Ascending aorta (tissue), 2 donors: ENCODE measurements at regions not wholly inside any gene's neighbourhood (a gene's known extent, or its start where the extent isn't known, plus 50 kb on each side); places are given as distances from the start of the nearest gene placed in this dataset.
"Not testable (repeated sequence)": the region's sequence is repeated elsewhere in the genome, so short reads cannot be mapped to it uniquely, and the experiment has no call there.

Experiments
- DNase-seq, 2 donors: peaks; one replicate each; pipeline ENCODE4 v3.0.0-alpha.2; 2019; ENCODE audit warnings: low spot score in 2 of 2
- H3K27ac ChIP-seq, 2 donors: fragments of 200-600 bp; sonication (generic); one replicate each; pipeline ENCODE4 v1.5.1; 2016 to 2017; ENCODE audit warnings: mild to moderate bottlenecking in 1 of 2
- H3K27me3 ChIP-seq: fragments of 200-600 bp; sonication (generic); one replicate; pipeline ENCODE4 v1.5.1; 2017
- H3K36me3 ChIP-seq, 2 donors: fragments of 200-600 bp; sonication (generic); one replicate each; pipeline ENCODE4 v1.5.1; 2016
- H3K4me1 ChIP-seq, 2 donors: fragments of 200-600 bp; sonication (generic); one replicate each; pipeline ENCODE4 v1.5.1; 2016 to 2017; ENCODE audit warnings: mild to moderate bottlenecking in 1 of 2
- H3K4me3 ChIP-seq, 2 donors: fragments of 200-600 bp; sonication (generic); one replicate each; pipeline ENCODE4 v1.5.1; 2016 to 2017; ENCODE audit warnings: mild to moderate bottlenecking in 1 of 2
- H3K9me3 ChIP-seq, 2 donors: fragments of 200-600 bp; sonication (generic); one replicate each; pipeline ENCODE4 v1.5.1; 2016
- intact Hi-C: fragments of 100-400 bp; cut with DNase I; formaldehyde crosslinking; loops from one replicate; pipeline ENCODE4 v1.15.1; 2023
- TF ChIP-seq, protein P1 (sequence below), 3 experiments: fragments of 200-600 bp in 2 of 3; fragments of 450-650 bp in 1 of 3; sonication (generic) in 2 of 3; IDR thresholded peaks; one replicate each; pipeline ENCODE4 v1.5.1; 2016 to 2019; ENCODE audit warnings: antibody characterized with exemption in 3 of 3, mild to moderate bottlenecking in 1 of 3, moderate library complexity in 1 of 3

DNA sequence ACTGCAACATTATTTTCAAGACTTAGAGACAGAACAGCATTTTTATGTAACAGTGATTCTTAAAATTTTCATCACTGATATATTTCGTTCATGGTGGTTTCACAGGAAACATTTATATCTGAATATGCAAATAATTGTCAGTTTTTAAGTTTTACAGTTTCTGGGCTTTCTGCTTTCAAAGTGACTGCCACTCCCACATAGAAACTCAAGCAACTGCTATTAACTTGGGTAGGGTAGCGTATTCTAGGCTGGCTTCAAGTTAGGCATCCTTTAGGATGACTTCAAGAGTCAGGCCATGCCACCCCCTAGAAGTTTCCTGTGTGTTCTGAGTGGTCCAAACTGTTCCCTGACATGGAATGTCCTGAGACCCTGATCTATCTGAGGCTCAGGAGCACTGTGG, 123.6 kb upstream of the TSPAN8 start:
- TF ChIP-seq, protein P1, sequence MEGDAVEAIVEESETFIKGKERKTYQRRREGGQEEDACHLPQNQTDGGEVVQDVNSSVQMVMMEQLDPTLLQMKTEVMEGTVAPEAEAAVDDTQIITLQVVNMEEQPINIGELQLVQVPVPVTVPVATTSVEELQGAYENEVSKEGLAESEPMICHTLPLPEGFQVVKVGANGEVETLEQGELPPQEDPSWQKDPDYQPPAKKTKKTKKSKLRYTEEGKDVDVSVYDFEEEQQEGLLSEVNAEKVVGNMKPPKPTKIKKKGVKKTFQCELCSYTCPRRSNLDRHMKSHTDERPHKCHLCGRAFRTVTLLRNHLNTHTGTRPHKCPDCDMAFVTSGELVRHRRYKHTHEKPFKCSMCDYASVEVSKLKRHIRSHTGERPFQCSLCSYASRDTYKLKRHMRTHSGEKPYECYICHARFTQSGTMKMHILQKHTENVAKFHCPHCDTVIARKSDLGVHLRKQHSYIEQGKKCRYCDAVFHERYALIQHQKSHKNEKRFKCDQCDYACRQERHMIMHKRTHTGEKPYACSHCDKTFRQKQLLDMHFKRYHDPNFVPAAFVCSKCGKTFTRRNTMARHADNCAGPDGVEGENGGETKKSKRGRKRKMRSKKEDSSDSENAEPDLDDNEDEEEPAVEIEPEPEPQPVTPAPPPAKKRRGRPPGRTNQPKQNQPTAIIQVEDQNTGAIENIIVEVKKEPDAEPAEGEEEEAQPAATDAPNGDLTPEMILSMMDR (IDR thresholded peaks at IDR 0.05), result no peak
- H3K27ac ChIP-seq, result no peak overlapping the region
- H3K27me3 ChIP-seq, result no peaks in the 10 kb centered on the region
- H3K36me3 ChIP-seq, result no peaks in the 10 kb centered on the region
- H3K4me1 ChIP-seq, result no peaks in the 10 kb centered on the region
- no peak for DNase-seq
- H3K4me3 ChIP-seq, result no peak overlapping the region
- H3K9me3 ChIP-seq, result no peaks in the 10 kb centered on the region
- intact Hi-C loops, result no loop called here

DNA sequence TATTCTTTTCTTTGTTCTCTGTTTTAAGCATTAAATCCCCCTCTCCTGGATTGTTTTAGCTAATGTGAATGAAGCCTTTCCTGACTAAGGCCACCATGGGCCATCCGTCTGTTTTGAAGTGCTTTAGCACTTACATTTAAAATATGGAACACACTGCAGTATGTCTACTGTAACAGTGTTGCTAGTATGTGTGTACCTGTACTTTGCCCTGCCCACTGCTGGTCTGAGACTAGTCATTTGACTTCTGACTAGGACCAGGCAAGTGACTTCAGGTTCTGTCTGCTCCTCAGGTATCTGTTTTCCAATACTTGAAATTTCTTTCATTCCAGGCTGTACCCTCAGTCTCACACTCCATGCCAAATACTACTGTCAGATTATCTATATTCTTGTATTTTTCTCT, 120.1 kb upstream of the TSPAN8 start:
- DNase-seq, result no peak
- Histone ChIP-seq H3K27ac (no peak overlapping the region), H3K4me1 (no peaks in the 10 kb centered on the region), H3K27me3 (no peaks in the 10 kb centered on the region), H3K36me3 (no peaks in the 10 kb centered on the region), H3K4me3 (no peak overlapping the region), H3K9me3 (no peaks in the 10 kb centered on the region)
- intact Hi-C loops, result no loop called here
- TF ChIP-seq, protein P1 (IDR thresholded peaks at IDR 0.05), result no peak

DNA sequence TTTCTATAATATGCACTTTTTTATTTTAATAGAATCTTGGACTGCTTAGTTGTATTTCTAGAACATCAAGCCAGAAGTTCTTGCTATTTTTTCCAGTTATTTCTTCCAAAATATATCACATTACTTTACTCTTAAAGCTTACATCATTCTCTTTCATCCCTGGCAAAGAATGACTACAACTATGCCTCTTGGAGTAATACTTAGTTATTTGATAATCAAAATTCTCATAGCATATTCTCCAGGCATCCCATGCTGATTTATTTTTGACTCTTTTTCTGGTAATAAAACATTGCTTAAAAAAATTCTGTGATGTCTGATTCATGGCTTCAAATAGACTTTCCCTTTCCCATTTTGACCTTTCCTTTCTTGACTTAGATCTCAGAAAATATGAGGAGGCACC, 118.7 kb upstream of the TSPAN8 start:
- Histone ChIP-seq H3K27me3 (no peaks in the 10 kb centered on the region), H3K4me3 (no peak overlapping the region), H3K27ac (no peak overlapping the region), H3K4me1 (no peaks in the 10 kb centered on the region), H3K36me3 (no peaks in the 10 kb centered on the region), H3K9me3 (no peaks in the 10 kb centered on the region)
- TF ChIP-seq, protein P1 (IDR thresholded peaks at IDR 0.05), result no peak
- no peak for DNase-seq
- intact Hi-C loops, result no loop called here

- H3K4me3 ChIP-seq, H3K27ac ChIP-seq, intact Hi-C loops, H3K27me3 ChIP-seq, H3K9me3 ChIP-seq, DNase-seq, H3K36me3 ChIP-seq, H3K4me1 ChIP-seq: not testable (repeated sequence)
These were observed 113.0 kb upstream of the TSPAN8 start for GRCh38 chr12:71270794-71271193.

- no peak overlapping the region for H3K4me3 ChIP-seq
- TF ChIP-seq, protein P1 (IDR thresholded peaks at IDR 0.05), result no peak
- intact Hi-C loops, result no loop called here
- no peaks in the 10 kb centered on the region for H3K36me3 ChIP-seq
- H3K4me1 ChIP-seq, result no peaks in the 10 kb centered on the region
- no peaks in the 10 kb centered on the region for H3K9me3 ChIP-seq
- H3K27me3 ChIP-seq, result no peaks in the 10 kb centered on the region
- no peak for DNase-seq
- no peak overlapping the region for H3K27ac ChIP-seq
These were observed 112.3 kb upstream of the TSPAN8 start for GRCh38 chr12:71270057-71270456.

- Histone ChIP-seq H3K4me1 (no peaks in the 10 kb centered on the region), H3K4me3 (no peak overlapping the region), H3K27ac (no peak overlapping the region), H3K9me3 (no peaks in the 10 kb centered on the region), H3K27me3 (no peaks in the 10 kb centered on the region), H3K36me3 (no peaks in the 10 kb centered on the region)
- TF ChIP-seq, protein P1 (IDR thresholded peaks at IDR 0.05), result no peak
- no peak for DNase-seq
- intact Hi-C loops, result no loop called here
These were observed 111.4 kb upstream of the TSPAN8 start for GRCh38 chr12:71269281-71269598.
